Activated gamma-delta T cell treated with anti-CD3 and anti-CD28 coated beads, Interleukin-2, amount 50 U/mL, for 16 hours (primary cell): ENCODE measurements at regions not wholly inside any gene's neighbourhood (a gene's known extent, or its start where the extent isn't known, plus 50 kb on each side); places are given as distances from the start of the nearest gene placed in this dataset.
"Not testable (repeated sequence)": the region's sequence is repeated elsewhere in the genome, so short reads cannot be mapped to it uniquely, and the experiment has no call there.

Experiments used
- DNase-seq: peaks from one replicate; pipeline ENCODE4 v3.0.0-alpha.2; 2020; ENCODE audit warnings: low read depth

DNA sequence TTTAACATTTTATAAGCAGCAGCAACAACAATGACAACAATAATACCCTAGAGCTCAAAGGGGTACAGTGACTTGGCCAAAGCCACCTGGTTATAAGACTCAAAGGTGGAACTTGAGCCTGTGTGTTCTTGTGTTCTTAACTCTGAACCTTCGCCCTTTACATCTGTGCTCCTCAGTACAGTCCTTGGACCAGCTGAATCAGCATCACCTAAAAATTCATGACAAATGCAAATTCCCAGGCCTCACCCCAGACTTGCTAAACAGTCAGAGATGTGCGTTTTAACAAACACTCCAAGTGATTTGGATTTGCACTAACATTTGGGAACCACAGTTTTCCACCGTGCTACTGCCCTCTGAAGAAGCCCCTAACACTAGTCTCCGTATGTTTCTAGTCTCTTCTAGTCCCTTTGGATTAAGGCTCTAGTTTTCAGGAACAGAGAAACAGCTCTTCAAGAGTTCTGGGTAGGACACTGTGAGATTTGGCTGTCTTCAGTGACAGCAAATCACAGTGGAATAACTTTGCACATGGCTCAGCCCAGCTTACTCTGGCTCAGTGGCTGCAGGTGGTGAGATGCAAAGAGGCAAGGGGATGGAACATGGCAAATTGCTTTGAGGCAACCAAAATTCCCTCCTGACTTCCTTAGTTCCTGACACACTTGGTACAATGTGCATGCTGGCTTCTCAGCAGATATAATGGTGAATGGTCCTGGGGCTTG is 151.0 kb upstream of the CDH11 start:
- DNase-seq, result no peak

DNA sequence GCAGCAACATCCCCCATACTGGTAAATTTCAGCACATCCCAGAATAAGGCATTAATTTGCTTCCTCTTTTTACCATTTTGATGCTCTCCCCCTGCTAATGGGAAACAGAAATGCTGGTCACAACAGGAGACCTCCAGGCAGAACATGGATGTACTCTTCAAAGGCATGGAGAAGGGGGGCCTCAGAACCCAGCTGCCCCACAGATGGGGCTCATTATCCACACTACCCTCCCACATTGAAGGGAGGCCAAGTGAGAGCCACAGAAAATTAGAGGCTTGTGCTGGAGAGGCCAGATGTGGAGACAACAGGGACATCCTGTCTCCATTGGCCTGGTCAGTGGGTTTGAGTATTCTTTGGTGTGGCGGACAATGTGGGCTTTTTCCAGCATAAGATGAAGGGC is 150.1 kb upstream of the CDH11 start:
- DNase-seq, result no peak

DNA sequence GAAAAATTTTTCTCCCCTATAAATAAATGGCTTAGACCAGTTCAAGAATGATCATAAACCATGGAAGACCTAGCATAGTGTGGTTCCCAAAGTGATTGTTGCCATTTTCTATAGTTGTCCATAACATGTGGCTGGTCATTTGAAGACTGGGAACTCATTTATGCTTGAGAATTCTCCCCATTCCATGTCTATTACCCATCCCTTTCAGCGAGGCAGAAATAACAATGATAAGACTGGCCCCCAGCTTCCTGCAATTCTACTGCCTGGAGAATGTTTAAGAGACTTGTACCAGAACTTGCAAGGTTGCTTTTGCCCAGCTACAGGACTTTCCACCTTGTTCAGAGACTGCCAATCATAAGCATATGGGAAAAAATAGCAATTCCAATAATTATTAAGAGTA is 146.5 kb upstream of the CDH11 start:
- DNase-seq, result no peak

DNA sequence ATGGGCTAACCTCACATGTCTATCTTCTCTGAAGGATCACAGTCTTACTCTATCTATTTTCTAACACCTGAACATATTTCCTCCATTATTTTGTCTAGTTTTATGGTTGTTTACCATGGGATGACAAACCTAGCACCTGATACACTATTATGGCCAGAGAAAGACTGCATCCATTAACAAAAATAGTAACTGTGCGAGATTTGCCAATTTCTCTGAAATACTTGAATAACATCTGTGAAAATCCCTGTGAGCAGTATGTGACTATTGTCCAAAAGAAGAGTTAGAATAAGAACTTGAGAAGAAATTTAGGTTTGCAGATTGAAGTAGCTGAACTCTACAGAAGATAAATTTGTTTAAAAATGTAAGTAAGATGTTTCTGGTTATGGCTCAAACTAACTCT is 142.0 kb upstream of the CDH11 start:
- DNase-seq, result no peak

DNA sequence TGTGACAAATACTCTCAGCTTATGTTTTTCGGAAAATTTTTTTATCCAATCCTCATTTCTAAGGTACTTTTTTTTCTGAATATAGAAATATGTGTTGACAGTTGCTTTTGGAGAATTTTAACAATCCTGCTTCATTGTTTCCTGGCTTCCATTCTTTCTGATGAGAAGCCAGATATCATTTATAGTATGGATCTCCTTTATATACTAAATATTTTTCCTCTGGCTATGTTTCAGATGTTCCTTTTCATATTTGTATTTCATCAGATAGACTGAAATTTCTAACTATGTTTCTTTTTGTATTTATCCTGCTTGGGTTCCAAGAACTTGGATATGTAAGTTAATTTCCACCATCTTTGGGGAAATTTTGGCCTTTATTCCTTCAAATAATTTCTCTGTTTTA is 138.9 kb upstream of the CDH11 start:
- DNase-seq, result no peak

DNA sequence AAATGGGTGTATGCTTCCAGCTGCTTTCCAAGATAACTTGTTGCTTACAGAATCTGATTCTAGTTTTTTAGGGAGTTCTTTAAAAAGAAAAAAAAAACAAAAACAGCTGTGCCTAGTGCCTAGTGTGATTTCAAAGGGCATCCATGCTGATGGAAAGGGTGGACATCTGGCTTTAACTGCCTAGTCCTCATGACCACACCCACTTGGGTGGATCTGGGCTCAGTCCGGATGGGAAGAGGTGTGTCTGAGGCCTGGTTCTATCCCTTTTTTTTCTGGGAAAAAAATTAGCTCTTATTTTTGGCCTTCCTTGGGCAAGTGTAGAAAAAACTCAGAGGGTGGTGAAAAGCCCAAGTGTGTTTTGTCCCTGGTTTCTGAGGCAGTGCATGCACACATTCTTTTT is 132.3 kb upstream of the CDH11 start:
- no peak for DNase-seq

DNA sequence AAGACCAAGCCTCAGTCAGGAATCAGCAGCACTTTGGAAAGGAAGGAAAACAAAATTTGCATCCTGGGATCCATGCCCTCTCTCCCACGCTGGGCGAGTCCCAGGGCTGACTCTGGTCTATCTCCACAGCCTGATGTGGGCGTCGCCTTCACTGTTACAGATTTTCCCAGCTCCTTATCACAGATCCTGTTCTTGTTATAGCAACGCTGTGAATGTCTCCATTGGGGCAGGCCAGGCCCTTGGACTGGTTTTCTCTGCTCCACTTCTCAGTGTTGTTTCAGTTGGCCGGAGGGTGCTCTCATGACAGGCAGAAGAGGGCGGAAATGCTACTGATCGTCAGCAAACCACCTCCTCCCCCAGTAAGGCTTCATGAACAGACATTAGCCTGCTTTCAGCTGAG is 127.9 kb upstream of the CDH11 start:
- DNase-seq, result no peak

DNA sequence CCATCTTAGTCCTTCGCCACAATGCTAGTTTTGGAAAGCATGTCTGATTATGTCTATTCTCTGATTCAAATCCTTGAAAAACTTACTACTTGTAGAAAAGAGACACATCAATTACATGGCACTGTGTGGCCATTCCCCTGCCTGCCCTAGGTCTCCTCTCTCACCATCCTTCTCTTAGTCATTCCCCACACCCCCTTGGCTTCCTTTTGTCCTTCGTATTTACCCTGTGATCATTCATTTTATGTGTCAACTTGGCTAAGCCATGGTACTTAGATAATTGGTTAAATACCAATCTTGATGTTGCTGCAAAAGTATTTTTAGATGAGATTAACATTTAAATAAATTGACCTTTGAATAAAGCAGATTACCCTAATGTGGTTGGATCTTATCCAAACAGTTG is 122.9 kb upstream of the CDH11 start:
- DNase-seq, result no peak

DNA sequence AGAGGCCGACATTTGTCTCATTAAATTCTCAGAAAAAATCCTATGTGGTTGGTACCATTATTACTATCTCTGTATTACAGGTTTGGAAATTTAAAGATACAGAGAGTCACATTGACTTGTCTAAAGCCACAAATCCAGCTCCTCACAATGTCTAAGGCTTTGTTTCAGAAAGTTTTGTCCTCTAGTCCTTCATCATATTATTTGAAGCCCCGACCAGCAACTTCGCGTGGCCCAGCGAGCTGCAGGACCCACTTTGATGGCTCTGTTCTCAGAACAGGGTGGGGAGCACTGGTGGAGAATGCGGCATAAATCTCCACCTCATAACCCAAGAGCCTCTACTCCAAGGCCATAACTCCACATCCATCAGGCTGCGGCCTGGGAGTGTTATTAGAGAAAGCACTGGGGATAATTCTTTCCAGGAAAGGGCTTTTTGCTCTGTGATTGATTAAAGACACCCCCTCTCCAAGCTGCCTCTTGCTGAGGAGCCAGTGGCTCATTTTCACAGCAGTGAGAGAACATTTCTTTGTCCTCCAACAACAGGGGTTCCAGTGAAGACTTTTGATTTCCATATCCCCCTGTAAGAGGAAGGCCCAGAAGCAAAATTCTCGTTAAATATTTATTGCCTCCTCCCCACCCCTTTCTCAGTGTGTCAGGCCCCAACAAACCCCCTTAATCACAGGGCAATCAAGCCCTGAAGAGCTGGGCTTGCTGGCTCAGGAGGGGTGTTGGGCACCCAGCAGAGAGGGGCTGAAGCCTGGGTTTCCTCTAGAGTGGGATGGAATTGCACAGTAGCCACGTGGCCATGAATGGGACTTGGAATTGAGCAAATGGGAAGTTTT is 113.7 kb upstream of the CDH11 start:
- no peak for DNase-seq

DNA sequence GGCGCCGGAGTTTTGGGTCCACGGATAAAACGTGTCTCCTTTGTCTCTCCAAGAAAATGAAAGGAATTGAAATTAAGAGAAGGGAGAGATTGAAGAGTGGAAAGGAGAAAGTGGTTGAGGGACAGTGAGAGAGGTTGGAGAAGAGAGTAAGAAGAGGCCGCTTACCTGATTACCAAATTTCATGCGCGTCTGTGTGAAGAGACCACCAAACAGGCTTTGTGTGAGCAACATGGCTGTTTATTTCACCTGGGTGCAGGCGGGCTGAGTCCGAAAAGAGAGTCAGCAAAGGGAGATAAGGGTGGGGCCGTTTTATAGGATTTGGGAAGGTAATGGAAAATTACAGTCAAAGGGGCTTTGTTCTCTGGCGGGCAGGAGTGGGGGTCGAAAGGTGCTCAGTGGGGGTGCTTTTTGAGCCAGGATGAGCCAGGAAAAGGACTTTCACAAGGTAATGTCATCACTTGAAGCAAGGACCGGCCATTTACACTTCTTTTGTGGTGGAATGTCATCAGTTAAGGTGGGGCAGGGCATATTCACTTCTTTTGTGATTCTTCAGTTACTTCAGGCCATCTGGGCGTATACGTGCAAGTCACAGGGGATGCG is 113.0 kb upstream of the CDH11 start:
- not testable (repeated sequence) for DNase-seq

DNA sequence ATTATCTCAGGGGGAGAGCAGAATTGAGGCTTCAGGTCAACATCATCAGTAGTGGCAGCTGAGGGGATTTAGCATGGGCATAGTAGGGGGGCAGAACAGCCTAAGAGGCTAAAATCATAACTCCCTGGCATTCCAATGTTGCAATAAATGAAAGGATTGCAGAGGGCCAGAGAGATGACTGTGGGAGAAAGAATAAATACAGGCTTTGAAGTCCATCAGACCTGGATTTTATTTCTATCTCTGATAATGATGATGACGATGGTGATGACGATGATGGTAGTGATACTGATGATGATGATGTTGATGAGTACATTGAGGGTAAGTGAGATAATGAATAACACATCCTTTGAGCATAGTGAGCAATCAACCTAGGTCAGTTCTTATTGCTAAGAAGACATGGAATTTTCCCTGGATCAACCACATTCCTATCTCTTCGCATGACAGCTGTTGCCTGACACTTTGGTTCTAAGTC is 107.4 kb upstream of the CDH11 start:
- no peak for DNase-seq

DNA sequence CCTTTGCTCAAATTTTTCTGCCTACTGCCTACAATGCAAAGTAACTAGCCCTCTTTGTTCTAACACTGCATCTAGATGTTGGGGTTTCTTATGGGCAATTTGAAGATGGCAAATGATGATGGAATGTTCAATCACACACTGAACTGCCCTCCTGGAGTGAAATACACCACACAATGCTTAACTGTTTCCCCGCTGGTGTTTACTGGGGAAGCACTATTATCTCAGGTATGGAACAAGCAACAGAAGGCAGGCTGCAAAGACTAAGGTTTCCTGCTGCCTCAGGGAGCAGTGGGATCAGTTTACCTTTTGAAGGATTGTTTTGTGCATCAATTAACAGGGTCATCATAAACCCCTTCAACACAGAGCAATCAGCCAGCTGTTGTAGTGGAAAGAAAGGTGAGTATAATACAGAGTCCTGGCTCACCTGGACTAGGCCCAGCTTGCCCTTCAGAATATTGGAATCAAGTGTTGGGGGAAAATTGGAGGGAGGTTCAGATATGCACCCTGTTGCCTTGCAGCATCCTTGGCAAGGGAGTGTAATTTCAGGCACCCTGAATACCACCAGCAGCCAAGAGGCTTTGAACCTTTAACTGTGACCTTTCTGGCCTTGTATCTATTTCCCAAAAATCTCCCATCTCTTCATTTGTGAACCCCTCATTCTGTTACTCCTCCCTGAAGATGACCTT is 105.4 kb upstream of the CDH11 start:
- DNase-seq, result no peak

DNA sequence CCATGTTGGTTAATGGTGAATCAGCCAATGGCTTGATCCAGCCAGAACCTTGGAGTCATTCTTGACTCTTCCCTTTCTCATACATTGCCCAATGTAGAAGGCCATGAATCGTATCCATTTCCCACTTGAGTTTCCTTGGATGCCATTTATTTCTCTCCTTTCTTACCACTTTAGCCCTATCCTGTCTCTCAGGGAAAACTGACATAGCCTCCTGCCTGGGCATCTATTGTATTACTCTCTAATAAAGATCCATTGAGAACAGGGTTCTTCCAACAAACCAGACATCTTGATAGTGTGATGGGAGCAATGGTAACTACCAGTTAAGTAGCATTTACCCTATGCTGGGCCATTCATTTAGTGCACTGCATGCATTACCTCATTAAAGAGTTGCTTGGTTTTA is 104.2 kb upstream of the CDH11 start:
- DNase-seq, result no peak

DNA sequence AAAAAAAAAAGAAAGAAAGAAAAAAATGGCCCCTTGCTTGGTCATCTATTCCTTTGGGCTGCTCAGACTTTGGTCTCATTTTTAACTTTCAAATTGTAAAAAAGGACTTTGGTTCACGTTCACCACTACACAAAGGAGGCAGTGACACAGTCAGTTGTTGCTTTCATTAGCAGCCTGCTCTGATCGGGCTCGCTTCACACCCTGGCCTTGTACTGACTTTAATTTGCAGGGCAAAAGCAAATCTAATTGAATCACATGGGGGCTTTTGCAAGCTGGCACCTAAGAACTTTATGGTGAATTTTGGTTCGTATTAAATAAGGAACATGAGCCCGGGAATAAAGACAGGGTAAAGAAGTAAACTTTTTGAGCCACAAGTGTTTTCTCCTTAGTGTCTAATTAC is 103.6 kb upstream of the CDH11 start:
- no peak for DNase-seq

DNA sequence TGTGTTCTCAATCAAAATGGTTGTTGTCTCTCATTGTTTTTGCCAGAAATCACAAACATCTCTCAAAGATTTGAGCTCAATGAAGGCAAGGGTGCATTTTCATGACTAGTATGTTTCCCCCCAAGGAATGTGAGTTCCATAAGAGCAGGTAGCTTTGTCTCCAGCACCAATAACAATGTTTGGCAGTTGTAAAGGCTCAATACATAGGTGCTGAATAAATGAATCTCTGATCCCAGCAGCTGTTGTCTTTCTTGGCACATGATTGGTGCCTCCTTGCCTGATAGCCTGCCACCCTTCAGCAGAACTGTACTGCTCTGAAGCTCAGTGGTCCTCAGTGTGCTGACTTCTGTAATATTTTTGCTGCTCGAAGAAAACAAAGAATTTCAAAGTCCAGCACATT is 103.1 kb upstream of the CDH11 start:
- DNase-seq, result no peak

DNA sequence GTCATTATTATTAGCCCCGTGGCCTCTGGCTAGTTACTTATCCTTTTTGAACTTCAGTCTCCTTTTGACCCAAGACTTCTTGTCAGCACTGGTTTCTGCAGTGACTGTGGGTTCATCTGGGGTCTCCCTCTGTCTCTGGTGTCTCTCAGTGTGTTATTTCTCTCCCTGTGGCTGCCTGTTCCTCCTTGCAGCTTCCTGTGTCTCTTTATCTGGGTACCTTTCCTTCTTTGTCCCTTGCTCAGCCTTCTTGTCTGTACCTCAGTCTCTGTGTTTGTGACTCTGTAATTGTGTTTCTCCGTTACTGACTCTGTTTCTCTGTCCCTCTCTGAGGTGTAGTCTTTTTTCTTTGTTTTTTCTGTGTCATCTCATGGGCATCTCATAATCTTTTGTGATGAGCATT is 102.6 kb upstream of the CDH11 start:
- DNase-seq, result no peak

DNA sequence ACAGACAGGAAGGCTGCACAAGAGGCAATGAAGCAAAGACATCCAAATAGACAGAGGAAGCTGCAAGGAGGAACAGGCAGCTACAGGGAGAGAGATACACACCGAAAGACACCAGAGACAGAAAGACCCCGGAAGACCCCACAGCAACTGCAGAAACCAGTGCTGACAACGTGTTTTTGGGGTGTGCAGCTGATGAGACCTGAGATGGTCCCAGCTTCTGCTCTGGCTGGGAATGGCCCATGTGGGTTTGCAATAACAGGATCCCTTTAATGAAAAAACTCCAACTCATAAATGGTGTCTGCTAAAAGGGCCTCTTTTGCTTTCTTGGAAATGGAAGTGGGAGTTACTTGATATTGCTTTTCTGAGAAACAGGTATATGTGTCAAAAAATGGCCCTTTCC is 101.5 kb upstream of the CDH11 start:
- DNase-seq, result no peak

DNA sequence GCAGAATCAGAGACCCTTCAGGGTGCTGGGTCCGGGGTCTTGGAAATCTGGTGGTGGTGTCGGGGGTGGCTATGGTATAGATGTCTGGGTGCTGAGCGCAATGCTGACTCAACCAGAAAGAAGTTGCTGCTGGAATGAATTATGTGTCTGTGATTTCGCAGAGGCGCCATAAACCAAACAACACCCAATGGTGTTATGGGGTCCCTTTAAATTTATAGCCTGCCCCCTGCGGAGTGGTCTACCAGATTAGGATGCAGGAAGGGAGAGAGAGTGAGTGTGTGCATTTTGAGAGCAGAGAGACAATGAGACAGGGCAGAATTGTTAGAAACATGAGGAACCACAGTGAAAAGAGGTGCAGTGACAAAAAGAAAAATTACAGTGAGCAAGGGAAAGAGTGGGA is 100.7 kb upstream of the CDH11 start:
- no peak for DNase-seq

DNA sequence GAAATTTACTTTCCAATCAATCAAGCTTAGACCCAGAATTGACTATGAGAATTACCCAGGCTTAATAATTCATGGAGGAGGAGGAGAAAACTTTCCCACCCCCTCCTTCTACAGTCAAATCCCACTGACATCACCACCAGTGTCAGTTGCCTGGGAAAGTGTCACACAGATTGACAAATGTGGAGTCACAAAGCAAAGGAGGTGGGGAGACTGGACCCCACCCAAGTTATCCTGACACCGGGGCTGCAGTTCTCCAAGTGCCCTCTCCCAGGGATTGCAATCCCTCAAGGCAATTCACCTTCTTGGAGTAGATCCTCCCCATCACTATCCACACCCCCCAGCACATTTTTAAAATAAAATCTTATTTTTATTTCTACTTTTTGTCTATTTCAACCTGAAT is 100.2 kb upstream of the CDH11 start:
- no peak for DNase-seq

DNA sequence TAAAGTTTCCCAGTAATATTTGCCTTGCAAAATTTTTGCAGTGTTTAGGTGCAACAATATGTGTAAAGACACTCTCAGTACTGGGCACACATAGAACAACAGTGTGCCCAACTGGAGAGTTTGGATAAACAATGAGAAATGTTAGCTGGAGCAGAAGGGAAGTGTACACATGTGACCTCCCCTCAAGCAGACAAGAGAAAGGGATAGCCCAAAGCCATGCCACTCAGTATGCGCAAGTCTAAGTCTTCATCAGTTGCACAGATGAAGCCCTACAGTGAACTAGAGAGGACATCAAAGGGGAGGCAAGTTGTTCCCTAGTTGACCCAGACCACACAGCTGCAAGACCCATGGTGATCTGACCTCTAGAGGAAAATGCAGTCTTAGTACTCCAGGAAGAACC is 97.9 kb upstream of the CDH11 start:
- no peak for DNase-seq

DNA sequence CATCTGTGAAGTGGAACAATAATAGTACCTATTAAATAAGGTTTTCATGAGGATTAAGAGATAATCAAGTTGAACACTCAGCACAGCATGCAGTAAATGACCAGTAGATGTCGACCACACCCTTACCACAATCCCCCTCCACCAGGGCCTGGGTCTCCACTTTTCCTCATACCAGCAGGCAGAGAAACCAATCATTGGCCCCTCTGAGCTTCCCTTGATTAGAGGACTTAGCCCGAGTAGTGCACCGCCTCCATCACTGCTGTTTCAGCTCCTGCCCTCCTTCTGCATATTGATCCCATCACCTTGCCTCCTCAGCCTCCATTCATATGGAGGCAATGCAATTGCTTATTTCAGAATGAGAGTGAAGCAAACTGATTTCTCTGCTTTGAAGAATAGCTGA is 96.5 kb upstream of the CDH11 start:
- no peak for DNase-seq

DNA sequence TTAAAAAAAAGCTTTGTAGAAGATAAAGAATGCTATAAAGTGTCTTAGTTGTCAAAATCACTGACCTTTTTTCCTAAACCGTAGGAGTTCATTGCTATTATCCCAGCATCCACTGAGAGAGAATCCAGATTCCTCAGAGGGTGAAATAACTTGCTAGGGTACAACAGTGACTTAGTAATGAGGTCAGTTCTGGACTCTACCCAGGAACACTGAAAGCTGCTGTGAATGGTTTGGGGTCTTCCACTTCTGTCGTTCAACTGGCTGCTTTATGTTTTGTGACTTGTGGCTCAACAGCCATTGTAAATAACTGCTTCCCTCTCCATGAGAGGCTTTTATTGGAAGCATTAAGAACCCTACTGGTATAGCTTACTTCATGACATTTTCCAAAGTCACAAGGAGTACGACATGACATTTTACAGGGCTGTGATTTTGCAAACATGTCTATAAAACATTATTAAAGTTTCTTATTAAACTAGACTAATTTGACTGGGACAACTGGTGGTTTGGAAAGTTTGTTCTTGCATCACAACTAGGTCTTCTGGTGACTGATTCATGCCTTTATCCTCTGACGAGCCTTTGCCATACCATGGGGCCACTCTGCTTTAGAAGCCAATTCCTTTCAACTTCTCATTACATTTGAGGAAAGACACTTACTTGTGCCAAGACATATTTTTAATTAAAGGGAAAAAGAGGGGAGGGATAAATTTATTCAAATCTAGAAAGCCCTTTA is 92.2 kb upstream of the CDH11 start:
- no peak for DNase-seq
